ENCODE measurements at regions not wholly inside any gene's neighbourhood (a gene's known extent, or its start where the extent isn't known, plus 50 kb on each side); places are given as distances from the start of the nearest gene placed in this dataset.

DNA sequence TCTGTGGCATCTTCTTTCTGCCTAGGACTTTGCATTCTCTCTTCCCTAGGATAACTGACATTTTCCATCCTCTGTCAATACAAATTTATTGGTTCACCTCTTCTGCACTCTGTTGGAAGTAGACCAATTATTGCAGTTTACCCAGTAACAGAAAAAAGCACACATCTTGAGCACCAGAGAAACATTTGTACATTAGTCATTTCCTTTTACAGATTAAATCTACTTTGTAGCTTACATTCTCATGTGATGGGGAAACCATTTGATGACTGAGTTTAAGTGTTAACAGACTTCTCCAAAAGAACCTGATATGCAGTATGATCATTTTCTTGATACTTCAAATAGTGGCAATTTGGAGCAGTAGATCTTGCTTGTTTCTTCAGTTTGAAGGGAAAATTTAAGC is 1098.8 kb downstream of the DTWD2 start:
- TF ChIP-seq, protein P1, sequence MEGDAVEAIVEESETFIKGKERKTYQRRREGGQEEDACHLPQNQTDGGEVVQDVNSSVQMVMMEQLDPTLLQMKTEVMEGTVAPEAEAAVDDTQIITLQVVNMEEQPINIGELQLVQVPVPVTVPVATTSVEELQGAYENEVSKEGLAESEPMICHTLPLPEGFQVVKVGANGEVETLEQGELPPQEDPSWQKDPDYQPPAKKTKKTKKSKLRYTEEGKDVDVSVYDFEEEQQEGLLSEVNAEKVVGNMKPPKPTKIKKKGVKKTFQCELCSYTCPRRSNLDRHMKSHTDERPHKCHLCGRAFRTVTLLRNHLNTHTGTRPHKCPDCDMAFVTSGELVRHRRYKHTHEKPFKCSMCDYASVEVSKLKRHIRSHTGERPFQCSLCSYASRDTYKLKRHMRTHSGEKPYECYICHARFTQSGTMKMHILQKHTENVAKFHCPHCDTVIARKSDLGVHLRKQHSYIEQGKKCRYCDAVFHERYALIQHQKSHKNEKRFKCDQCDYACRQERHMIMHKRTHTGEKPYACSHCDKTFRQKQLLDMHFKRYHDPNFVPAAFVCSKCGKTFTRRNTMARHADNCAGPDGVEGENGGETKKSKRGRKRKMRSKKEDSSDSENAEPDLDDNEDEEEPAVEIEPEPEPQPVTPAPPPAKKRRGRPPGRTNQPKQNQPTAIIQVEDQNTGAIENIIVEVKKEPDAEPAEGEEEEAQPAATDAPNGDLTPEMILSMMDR (IDR thresholded peaks at IDR 0.05 in 2 of 3, conservative IDR thresholded peaks at IDR 0.05 in 1 of 3; ENCODE audit: control insufficient read depth in 2 of 3, extremely low read depth in 1 of 3, insufficient read depth in 1 of 3, low read depth in 3 of 3, low read length in 3 of 3) = no peak
- TF ChIP-seq RB1 (IDR thresholded peaks at IDR 0.05; ENCODE audit: borderline replicate concordance) (no peak), BCLAF1 (IDR thresholded peaks at IDR 0.05) (no peak), MXI1 (IDR thresholded peaks at IDR 0.05; ENCODE audit: low read depth, low read length) (no peak)

Measured in GM12878 (cell line).